A549 (cell line): ENCODE measurements at regions not wholly inside any gene's neighbourhood (a gene's known extent, or its start where the extent isn't known, plus 50 kb on each side); places are given as distances from the start of the nearest gene placed in this dataset.
A peak's percentile ranks its signal among the peaks of the same experiment; 100 is the strongest.
"Not testable (repeated sequence)": the region's sequence is repeated elsewhere in the genome, so short reads cannot be mapped to it uniquely, and the experiment has no call there.

Experiments used
- ATAC-seq, 2 experiments: fragments of 200-7000 bp in 1 of 2; fragments of >200 bp in 1 of 2; cut with Nextera tagmentation in 1 of 2; cut with Tn5 transposase in 1 of 2; 3 replicates each; pipeline versions ENCODE4 v1.8.0 to v1.9.1; 2018 to 2020; ENCODE audit warnings: mild to moderate bottlenecking in 1 of 2, moderate library complexity in 1 of 2
- CTCF ChIA-PET: fragments of 300-600 bp; sonication (Branson Sonifier 250); formaldehyde crosslinking; extraction: SDS; loops from one replicate; lab custom pipeline; 2021; ENCODE audit warnings: antibody characterized with exemption, inconsistent platforms; lab: Yijun Ruan, JAX
- POLR2A ChIA-PET: fragments of 350-600 bp; formaldehyde crosslinking; extraction: SDS; loops from one replicate; lab custom pipeline; 2021; ENCODE audit warnings: antibody characterized with exemption, inconsistent platforms; lab: Yijun Ruan, JAX
- DNase-seq, 2 experiments: peaks; one replicate each; pipeline versions ENCODE4 v3.0.0 to v3.0.0-alpha.2; 2011 to 2016; ENCODE audit warnings: low read depth in 1 of 2, low spot score in 1 of 2
- FAIRE-seq: peaks from 2 replicates; lab custom pipeline; 2011; peaks lifted over from hg19 to GRCh38; lab: Jason Lieb, UNC
- H3K27ac ChIP-seq, 2 experiments: fragments of >200 bp; sonication (Bioruptor Twin); formaldehyde crosslinking; 3 replicates each; pipeline ENCODE4 v1.5.1; 2016 to 2017
- H3K4me1 ChIP-seq: fragments of >200 bp; sonication (Bioruptor Twin); formaldehyde crosslinking; 3 replicates; pipeline ENCODE4 v1.6.1; 2016
- H3K4me2 ChIP-seq: fragments of >200 bp; sonication (Bioruptor Twin); formaldehyde crosslinking; 3 replicates; pipeline ENCODE4 v1.6.1; 2016
- H3K4me3 ChIP-seq: fragments of >200 bp; sonication (Bioruptor Twin); formaldehyde crosslinking; 3 replicates; pipeline ENCODE4 v1.5.1; 2016
- H3K9me3 ChIP-seq: fragments of >200 bp; sonication (Bioruptor Twin); formaldehyde crosslinking; 3 replicates; pipeline ENCODE4 v1.6.1; 2016
- BHLHE40 ChIP-seq: IDR thresholded peaks from 2 replicates; pipeline ENCODE4 v1.6.1; 2012; ENCODE audit warnings: low read depth, low read length, inconsistent platforms
- CBX8 ChIP-seq: fragments of 200-600 bp; sonication (generic); IDR thresholded peaks from 2 replicates; pipeline ENCODE4 v1.6.1; 2016
- ESRRA ChIP-seq: fragments of 150-350 bp; IDR thresholded peaks from 2 replicates; pipeline ENCODE4 v1.6.1; 2014; ENCODE audit warnings: mild to moderate bottlenecking, low read length, borderline replicate concordance
- FOSL2 ChIP-seq, 2 experiments: fragments of 450-650 bp in 1 of 2; fragments of >200 bp in 1 of 2; sonication (Bioruptor Twin) in 1 of 2; formaldehyde crosslinking; IDR thresholded peaks; 2 replicates each; pipeline versions ENCODE4 v1.5.0 to v1.6.1; 2016 to 2020; ENCODE audit warnings: mild to moderate bottlenecking in 1 of 2, moderate library complexity in 1 of 2
- GATA3 ChIP-seq: IDR thresholded peaks from 2 replicates; pipeline ENCODE4 v1.6.1; 2012; ENCODE audit warnings: borderline replicate concordance
- HOXA7 ChIP-seq: fragments of 250-450 bp; sonication (Bioruptor Pico); IDR thresholded peaks from 2 replicates; pipeline ENCODE4 v1.5.0; 2020; ENCODE audit warnings: mild to moderate bottlenecking, moderate library complexity
- KDM1A ChIP-seq: fragments of 200-600 bp; sonication (generic); IDR thresholded peaks from 2 replicates; pipeline ENCODE4 v1.6.1; 2016; ENCODE audit warnings: low read depth, mild to moderate bottlenecking
- KDM5A ChIP-seq: fragments of 200-600 bp; sonication (generic); IDR thresholded peaks from 2 replicates; pipeline ENCODE4 v1.6.1; 2016; ENCODE audit warnings: antibody characterized with exemption, mild to moderate bottlenecking
- MYC ChIP-seq: IDR thresholded peaks from 2 replicates; pipeline ENCODE4 v1.6.1; 2012; ENCODE audit warnings: mild to moderate bottlenecking, inconsistent platforms, low read length, improper control_type of control experiment, borderline replicate concordance
- NFE2L2 ChIP-seq: fragments of 150-350 bp; conservative IDR thresholded peaks from 2 replicates; pipeline ENCODE4 v1.6.1; 2014; ENCODE audit warnings: low read length
- NR3C1 ChIP-seq: fragments of >200 bp; sonication (Bioruptor Twin); formaldehyde crosslinking; IDR thresholded peaks from 3 replicates; pipeline ENCODE4 v1.6.1; 2017
- POLR2A ChIP-seq: IDR thresholded peaks from 2 replicates; pipeline ENCODE4 v1.6.1; 2012; ENCODE audit warnings: mild to moderate bottlenecking, low read length
- RCOR1 ChIP-seq: fragments of 150-350 bp; IDR thresholded peaks from 2 replicates; pipeline ENCODE4 v1.6.1; 2014; ENCODE audit warnings: antibody characterized with exemption, low read length, low read depth
- RFX5 ChIP-seq: fragments of 450-650 bp; IDR thresholded peaks from 2 replicates; pipeline ENCODE4 v1.7.1; 2014; ENCODE audit warnings: antibody characterized with exemption, mild to moderate bottlenecking, moderate library complexity
- TFCP2L1 ChIP-seq: fragments of 250-450 bp; sonication (Bioruptor Pico); IDR thresholded peaks from 2 replicates; pipeline ENCODE4 v1.5.0; 2021; ENCODE audit warnings: mild to moderate bottlenecking
- WGBS: methylation state at CpG from one replicate; pipeline ENCODE4 v1.1.6; 2017; ENCODE audit errors: missing lambda C conversion rate; 5-methylcytosine and 5-hydroxymethylcytosine counted together
- TF ChIP-seq, protein P1 (sequence below): fragments of 450-650 bp; IDR thresholded peaks from 2 replicates; pipeline ENCODE4 v1.6.1; 2014; ENCODE audit warnings: antibody characterized with exemption
- TF ChIP-seq, protein P2 (sequence below): fragments of 250-450 bp; sonication (Bioruptor Pico); IDR thresholded peaks from 2 replicates; pipeline ENCODE4 v1.5.0; 2020; ENCODE audit warnings: low read depth, mild to moderate bottlenecking, moderate library complexity
- TF ChIP-seq, protein P3 (sequence below): fragments of 250-450 bp; sonication (Bioruptor Pico); IDR thresholded peaks from 2 replicates; pipeline ENCODE4 v1.5.0; 2021; ENCODE audit warnings: mild to moderate bottlenecking, moderate library complexity, borderline replicate concordance

DNA sequence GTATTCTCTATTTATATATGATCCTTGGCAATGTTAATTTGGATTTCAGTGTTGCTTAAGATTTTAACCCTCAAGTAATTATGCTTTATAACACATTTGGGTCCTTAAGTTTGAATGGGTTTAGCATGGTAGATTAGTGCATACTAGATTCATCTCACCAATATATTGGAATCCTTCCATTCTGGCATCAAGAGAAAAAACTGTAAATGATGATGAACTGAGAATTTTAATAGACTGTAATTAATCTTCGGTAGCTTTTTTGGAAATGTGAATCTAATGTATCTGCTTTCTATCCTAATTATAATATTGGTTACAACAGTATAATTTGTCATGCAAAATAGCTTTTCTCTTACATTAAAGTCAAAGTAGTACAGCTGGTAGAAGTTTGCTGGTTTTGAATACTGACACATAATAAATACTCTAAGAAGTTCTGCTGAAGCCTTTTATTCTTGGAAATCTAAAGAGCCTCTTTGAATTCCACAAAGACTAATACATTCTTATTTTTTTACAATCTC lies 279.8 kb downstream of the AMY1C start:
- ATAC-seq: no peak
- no peak overlapping the region for H3K4me2 ChIP-seq
- WGBS: 21% methylated on average over 1 of the region's 1 CpG
- H3K27ac ChIP-seq: no peak overlapping the region
- FAIRE-seq: no peak
- TF ChIP-seq, protein P1, sequence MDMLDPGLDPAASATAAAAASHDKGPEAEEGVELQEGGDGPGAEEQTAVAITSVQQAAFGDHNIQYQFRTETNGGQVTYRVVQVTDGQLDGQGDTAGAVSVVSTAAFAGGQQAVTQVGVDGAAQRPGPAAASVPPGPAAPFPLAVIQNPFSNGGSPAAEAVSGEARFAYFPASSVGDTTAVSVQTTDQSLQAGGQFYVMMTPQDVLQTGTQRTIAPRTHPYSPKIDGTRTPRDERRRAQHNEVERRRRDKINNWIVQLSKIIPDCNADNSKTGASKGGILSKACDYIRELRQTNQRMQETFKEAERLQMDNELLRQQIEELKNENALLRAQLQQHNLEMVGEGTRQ: no peak
- no peak for TF ChIP-seq MYC
- H3K4me1 ChIP-seq: no peaks in the 10 kb centered on the region
- DNase-seq: no peak
- CTCF ChIA-PET: no interaction called here
- POLR2A ChIA-PET: no interaction called here
- H3K9me3 ChIP-seq: no peaks in the 10 kb centered on the region
- no peak overlapping the region for H3K4me3 ChIP-seq

- DNase-seq: no peak
- no peak for FAIRE-seq
- Histone ChIP-seq H3K4me3 (no peak overlapping the region), H3K27ac (no peak overlapping the region), H3K9me3 (no peaks in the 10 kb centered on the region), H3K4me1 (no peaks in the 10 kb centered on the region), H3K4me2 (no peak overlapping the region)
- 20% methylated on average over 6 of the region's 8 CpGs for WGBS
- CTCF ChIA-PET: no interaction called here
- TF ChIP-seq POLR2A (no peak), NR3C1 (no peak), RFX5 (no peak), KDM5A (no peak), CBX8 (no peak), BHLHE40 (no peak), HOXA7 (CRISPR knock-in tag) (no peak), RCOR1 (no peak), GATA3 (no peak), ESRRA (no peak), KDM1A (no peak), NFE2L2 (no peak), TFCP2L1 (CRISPR knock-in tag) (no peak), FOSL2 (IDR thresholded peaks at IDR 0.05) (no peak), FOSL2 (CRISPR knock-in tag; IDR thresholded peaks at IDR 0.05) (no peak)
- TF ChIP-seq, protein P1: no peak
- TF ChIP-seq, protein P2, sequence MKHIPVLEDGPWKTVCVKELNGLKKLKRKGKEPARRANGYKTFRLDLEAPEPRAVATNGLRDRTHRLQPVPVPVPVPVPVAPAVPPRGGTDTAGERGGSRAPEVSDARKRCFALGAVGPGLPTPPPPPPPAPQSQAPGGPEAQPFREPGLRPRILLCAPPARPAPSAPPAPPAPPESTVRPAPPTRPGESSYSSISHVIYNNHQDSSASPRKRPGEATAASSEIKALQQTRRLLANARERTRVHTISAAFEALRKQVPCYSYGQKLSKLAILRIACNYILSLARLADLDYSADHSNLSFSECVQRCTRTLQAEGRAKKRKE (CRISPR knock-in tag): no peak
- TF ChIP-seq, protein P3, sequence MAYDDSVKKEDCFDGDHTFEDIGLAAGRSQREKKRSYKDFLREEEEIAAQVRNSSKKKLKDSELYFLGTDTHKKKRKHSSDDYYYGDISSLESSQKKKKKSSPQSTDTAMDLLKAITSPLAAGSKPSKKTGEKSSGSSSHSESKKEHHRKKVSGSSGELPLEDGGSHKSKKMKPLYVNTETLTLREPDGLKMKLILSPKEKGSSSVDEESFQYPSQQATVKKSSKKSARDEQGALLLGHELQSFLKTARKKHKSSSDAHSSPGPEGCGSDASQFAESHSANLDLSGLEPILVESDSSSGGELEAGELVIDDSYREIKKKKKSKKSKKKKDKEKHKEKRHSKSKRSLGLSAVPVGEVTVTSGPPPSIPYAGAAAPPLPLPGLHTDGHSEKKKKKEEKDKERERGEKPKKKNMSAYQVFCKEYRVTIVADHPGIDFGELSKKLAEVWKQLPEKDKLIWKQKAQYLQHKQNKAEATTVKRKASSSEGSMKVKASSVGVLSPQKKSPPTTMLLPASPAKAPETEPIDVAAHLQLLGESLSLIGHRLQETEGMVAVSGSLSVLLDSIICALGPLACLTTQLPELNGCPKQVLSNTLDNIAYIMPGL (CRISPR knock-in tag): no peak
- ATAC-seq: no peak
- POLR2A ChIA-PET: no interaction called here
Measured at GRCh38 chr1:104056786-104057185, 307.1 kb downstream of the AMY1C start.

DNA sequence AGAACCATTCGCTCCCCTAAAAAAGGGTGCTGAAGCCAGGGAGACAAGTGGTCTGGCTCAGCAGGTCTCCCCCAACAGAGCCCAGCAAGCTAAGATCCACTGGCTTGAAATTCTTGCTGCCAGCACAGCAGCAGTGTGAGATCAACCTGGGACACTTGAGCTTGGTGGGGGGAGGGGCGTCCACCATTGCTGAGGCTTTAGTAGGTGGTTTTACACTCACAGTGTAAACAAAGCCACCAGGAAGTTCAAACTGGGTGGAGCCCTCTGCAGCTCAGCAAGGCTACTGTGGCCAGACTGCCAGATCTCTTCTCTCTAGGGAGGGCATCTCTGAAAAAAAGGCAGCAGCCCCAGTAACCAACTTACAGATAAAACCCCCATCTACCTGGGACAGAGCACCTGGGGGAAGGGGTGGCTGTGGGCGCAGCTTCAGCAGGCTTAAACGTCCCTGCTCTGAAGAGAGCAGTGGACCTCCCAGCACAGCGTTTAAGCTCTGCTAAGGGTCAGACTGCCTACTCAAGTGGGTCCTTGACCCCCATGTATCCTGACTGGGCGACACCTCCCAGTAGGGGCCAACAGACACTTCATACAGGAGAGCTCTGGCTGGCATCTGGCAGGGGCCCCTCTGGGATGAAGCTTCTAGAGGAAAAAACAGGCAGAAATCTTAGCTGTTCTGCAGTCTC lies 307.7 kb downstream of the AMY1C start:
- FAIRE-seq, H3K27ac ChIP-seq, H3K4me1 ChIP-seq, CTCF ChIA-PET, H3K4me3 ChIP-seq, H3K4me2 ChIP-seq, H3K9me3 ChIP-seq, ATAC-seq, POLR2A ChIA-PET: not testable (repeated sequence)
- WGBS: 14% methylated on average over 5 of the region's 6 CpGs
- DNase-seq: peak in 1 of 2 experiments; percentile 11
